WTC11 (cell line): ENCODE measurements at regions not wholly inside any gene's neighbourhood (a gene's known extent, or its start where the extent isn't known, plus 50 kb on each side); places are given as distances from the start of the nearest gene placed in this dataset.

ENCODE experiments used
- ATAC-seq: fragments of 200-7000 bp; cut with Tn5 transposase; 2 replicates; pipeline ENCODE4 v1.10.0; 2021; ENCODE audit warnings: mild to moderate bottlenecking, moderate library complexity
- CTCF ChIA-PET: fragments of 300-600 bp; sonication (Branson Sonifier 250); formaldehyde crosslinking; loops from one replicate; lab custom pipeline; 2021; ENCODE audit warnings: antibody characterized with exemption; lab: Charles Lee
- POLR2A ChIA-PET: fragments of 350-600 bp; sonication (Branson Sonifier 250); formaldehyde crosslinking; loops from one replicate; lab custom pipeline; 2021; ENCODE audit warnings: antibody characterized with exemption; lab: Charles Lee
- DNase-seq: peaks from one replicate; pipeline ENCODE4 v3.0.0; 2021; ENCODE audit warnings: low spot score
- H3K27ac Mint-ChIP-seq: 2 replicates; pipeline ENCODE4 v1.8.0; 2021; ENCODE audit warnings: mixed read lengths
- H3K27me3 Mint-ChIP-seq: 2 replicates; pipeline ENCODE4 v1.8.0; 2021; ENCODE audit warnings: low read depth, mild to moderate bottlenecking, moderate library complexity, mixed read lengths
- H3K36me3 Mint-ChIP-seq: 2 replicates; pipeline ENCODE4 v1.8.0; 2021; ENCODE audit warnings: mixed read lengths
- H3K4me1 Mint-ChIP-seq: 2 replicates; pipeline ENCODE4 v1.8.0; 2022; ENCODE audit warnings: mixed read lengths
- H3K4me3 Mint-ChIP-seq: 2 replicates; pipeline ENCODE4 v1.8.0; 2021; ENCODE audit warnings: mild to moderate bottlenecking, moderate library complexity, mixed read lengths
- H3K9me3 Mint-ChIP-seq: 2 replicates; pipeline ENCODE4 v1.8.0; 2021; ENCODE audit warnings: mixed read lengths
- AFF4 ChIP-seq: sonication (generic); formaldehyde crosslinking; IDR thresholded peaks from 2 replicates; pipeline ENCODE4 v1.8.1; 2023; ENCODE audit warnings: mild to moderate bottlenecking, missing genetic modification reagents, borderline replicate concordance
- AR ChIP-seq: fragments of 250-450 bp; sonication (Bioruptor Pico); IDR thresholded peaks from 2 replicates; pipeline ENCODE4 v1.9.0; 2021; ENCODE audit warnings: mild to moderate bottlenecking
- CDX4 ChIP-seq: fragments of 250-450 bp; sonication (Bioruptor Pico); IDR thresholded peaks from 2 replicates; pipeline ENCODE4 v1.9.0; 2021; ENCODE audit warnings: moderate library complexity, mild to moderate bottlenecking, inconsistent platforms, borderline replicate concordance
- CREM ChIP-seq: sonication (generic); formaldehyde crosslinking; IDR thresholded peaks from 2 replicates; pipeline ENCODE4 v1.8.1; 2022; ENCODE audit warnings: mild to moderate bottlenecking, missing genetic modification reagents, moderate library complexity
- FOXK1 ChIP-seq: sonication (generic); formaldehyde crosslinking; IDR thresholded peaks from 2 replicates; pipeline ENCODE4 v1.8.0; 2022; ENCODE audit warnings: mild to moderate bottlenecking, moderate library complexity, missing genetic modification reagents
- GABPB1 ChIP-seq: sonication (generic); formaldehyde crosslinking; IDR thresholded peaks from 2 replicates; pipeline ENCODE4 v1.8.1; 2023; ENCODE audit warnings: mild to moderate bottlenecking, missing genetic modification reagents
- GRHL2 ChIP-seq: fragments of 250-450 bp; sonication (Bioruptor Pico); IDR thresholded peaks from 2 replicates; pipeline ENCODE4 v1.8.0; 2022; ENCODE audit warnings: mild to moderate bottlenecking, moderate library complexity; ENCODE audit not compliant: insufficient replicate concordance, severe bottlenecking
- KAT7 ChIP-seq: sonication (generic); formaldehyde crosslinking; IDR thresholded peaks from 2 replicates; pipeline ENCODE4 v1.8.1; 2023; ENCODE audit warnings: missing genetic modification reagents, mild to moderate bottlenecking, borderline replicate concordance
- MLX ChIP-seq: sonication (generic); formaldehyde crosslinking; IDR thresholded peaks from 2 replicates; pipeline ENCODE4 v1.8.1; 2023; ENCODE audit warnings: mild to moderate bottlenecking, missing genetic modification reagents, moderate library complexity
- MXD4 ChIP-seq: fragments of 250-450 bp; sonication (Bioruptor Pico); IDR thresholded peaks from 2 replicates; pipeline ENCODE4 v1.8.0; 2021; ENCODE audit warnings: mild to moderate bottlenecking, moderate library complexity, borderline replicate concordance
- OVOL2 ChIP-seq: fragments of 250-450 bp; sonication (Bioruptor Pico); IDR thresholded peaks from 2 replicates; pipeline ENCODE4 v1.9.0; 2021; ENCODE audit warnings: mild to moderate bottlenecking, borderline replicate concordance
- PREB ChIP-seq: sonication (generic); formaldehyde crosslinking; IDR thresholded peaks from 2 replicates; pipeline ENCODE4 v1.8.1; 2022; ENCODE audit warnings: mild to moderate bottlenecking, missing genetic modification reagents, moderate library complexity, borderline replicate concordance
- PRRX2 ChIP-seq: fragments of 250-450 bp; sonication (Bioruptor Pico); IDR thresholded peaks from 2 replicates; pipeline ENCODE4 v1.8.0; 2021; ENCODE audit warnings: mild to moderate bottlenecking
- RELA ChIP-seq: sonication (generic); formaldehyde crosslinking; IDR thresholded peaks from 2 replicates; pipeline ENCODE4 v1.8.1; 2022; ENCODE audit warnings: missing genetic modification reagents, mild to moderate bottlenecking, borderline replicate concordance
- RORB ChIP-seq: fragments of 250-450 bp; sonication (Bioruptor Pico); IDR thresholded peaks from 2 replicates; pipeline ENCODE4 v1.9.0; 2021; ENCODE audit warnings: mild to moderate bottlenecking
- SMAD3 ChIP-seq: sonication (generic); formaldehyde crosslinking; IDR thresholded peaks from 2 replicates; pipeline ENCODE4 v1.8.0; 2022; ENCODE audit warnings: missing genetic modification reagents, mild to moderate bottlenecking, borderline replicate concordance
- SMAD4 ChIP-seq: sonication (generic); formaldehyde crosslinking; IDR thresholded peaks from 2 replicates; pipeline ENCODE4 v1.8.0; 2022; ENCODE audit warnings: mild to moderate bottlenecking, missing genetic modification reagents
- SP1 ChIP-seq: sonication (generic); formaldehyde crosslinking; conservative IDR thresholded peaks from 2 replicates; pipeline ENCODE4 v1.8.1; 2022; ENCODE audit warnings: missing genetic modification reagents
- TEAD4 ChIP-seq: sonication (generic); formaldehyde crosslinking; IDR thresholded peaks from 2 replicates; pipeline ENCODE4 v1.8.0; 2022; ENCODE audit warnings: mild to moderate bottlenecking, missing genetic modification reagents
- USF1 ChIP-seq: sonication (generic); formaldehyde crosslinking; IDR thresholded peaks from 2 replicates; pipeline ENCODE4 v1.8.0; 2022; ENCODE audit warnings: mild to moderate bottlenecking, missing genetic modification reagents
- ZNF121 ChIP-seq: sonication (generic); formaldehyde crosslinking; IDR thresholded peaks from 2 replicates; pipeline ENCODE4 v1.8.0; 2023; ENCODE audit warnings: missing genetic modification reagents
- ZNF425 ChIP-seq: fragments of 250-450 bp; sonication (Bioruptor Pico); conservative IDR thresholded peaks from 2 replicates; pipeline ENCODE4 v1.9.0; 2021; ENCODE audit warnings: mild to moderate bottlenecking

GRCh38 chr16:63913290-63913689, 1208.6 kb downstream of the CDH11 start (continued):
- TF ChIP-seq PREB (CRISPR knock-in tag) (no peak), MXD4 (CRISPR knock-in tag) (no peak), TEAD4 (CRISPR knock-in tag) (no peak)

GRCh38 chr16:63907251-63907650, 1214.6 kb downstream of the CDH11 start:
- ChIA-PET POLR2A (no interaction called here), CTCF (no interaction called here)
- Mint-ChIP-seq H3K36me3 (no peaks in the 10 kb centered on the region), H3K27ac (no peak overlapping the region), H3K4me3 (no peak overlapping the region), H3K4me1 (no peaks in the 10 kb centered on the region), H3K27me3 (no peaks in the 10 kb centered on the region), H3K9me3 (no peaks in the 10 kb centered on the region)
- ATAC-seq (no peak), DNase-seq (no peak)
- TF ChIP-seq SMAD4, result no peak
- no peak for TF ChIP-seq KAT7 (CRISPR knock-in tag)
- TF ChIP-seq GRHL2, result no peak
- TF ChIP-seq SMAD3, result no peak
- TF ChIP-seq AR (CRISPR knock-in tag), result no peak
- TF ChIP-seq OVOL2 (CRISPR knock-in tag), result no peak
- no peak for TF ChIP-seq RELA
- no peak for TF ChIP-seq ZNF121 (CRISPR knock-in tag)
- TF ChIP-seq MXD4 (CRISPR knock-in tag), result no peak
- TF ChIP-seq RORB, result no peak
- no peak for TF ChIP-seq CREM
- TF ChIP-seq ZNF425, result no peak
- TF ChIP-seq CDX4, result no peak

GRCh38 chr16:63904930-63905329, 1216.9 kb downstream of the CDH11 start:
- Mint-ChIP-seq H3K36me3 (no peaks in the 10 kb centered on the region), H3K4me1 (0 out of 2 replicates have a peak, but pooled peaks cover under 1% of the 10 kb centered on the region), H3K4me3 (no peak overlapping the region), H3K27ac (no peak overlapping the region), H3K9me3 (no peaks in the 10 kb centered on the region), H3K27me3 (no peaks in the 10 kb centered on the region)
- POLR2A ChIA-PET, result no interaction called here
- ATAC-seq (no peak), DNase-seq (no peak)
- CTCF ChIA-PET, result no interaction called here
- TF ChIP-seq MLX (CRISPR knock-in tag), result no peak
- no peak for TF ChIP-seq FOXK1
- TF ChIP-seq MXD4 (CRISPR knock-in tag), result no peak
- TF ChIP-seq PRRX2 (CRISPR knock-in tag), result no peak
- no peak for TF ChIP-seq SP1
- no peak for TF ChIP-seq USF1
- TF ChIP-seq GABPB1, result no peak
- no peak for TF ChIP-seq AFF4 (CRISPR knock-in tag)
